ENCODE measurements at regions not wholly inside any gene's neighbourhood (a gene's known extent, or its start where the extent isn't known, plus 50 kb on each side); places are given as distances from the start of the nearest gene placed in this dataset.

- no peak for DNase-seq (ENCODE audit: low spot score)
These were observed 52.6 kb upstream of the EPHB3 start for GRCh38 chr3:184508938-184509337.

- no peak for DNase-seq (ENCODE audit: low spot score)
These were observed 49.8 kb upstream of the EPHB3 start for GRCh38 chr3:184511741-184512140.

Data from Ammon's horn (tissue), 1 donor.